ENCODE measurements at regions not wholly inside any gene's neighbourhood (a gene's known extent, or its start where the extent isn't known, plus 50 kb on each side); places are given as distances from the start of the nearest gene placed in this dataset.

DNA sequence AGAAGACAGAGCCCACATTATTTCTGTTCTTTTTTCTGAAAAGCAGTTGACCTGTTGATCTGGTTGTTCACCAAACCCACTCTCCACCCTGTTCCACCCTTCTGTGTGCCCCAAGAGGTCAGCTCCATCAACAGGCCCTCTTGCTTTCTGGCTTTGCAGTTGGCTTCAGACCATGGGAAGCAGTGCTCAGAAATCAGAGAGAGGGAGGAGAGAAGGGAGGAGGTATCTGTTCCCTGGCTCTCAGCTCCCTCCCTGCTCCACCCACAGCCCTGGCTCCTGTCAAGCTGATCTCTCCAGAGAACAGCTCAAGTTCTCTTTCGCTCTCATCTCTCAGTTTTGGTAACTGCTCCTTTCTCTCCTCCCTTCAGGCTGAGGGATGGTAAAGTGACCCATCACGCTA, 144.2 kb upstream of the RAI14 start:
- H3F3A ChIP-seq (ENCODE audit: insufficient read depth, low read length, poor library complexity, severe bottlenecking), result no peaks in the 10 kb centered on the region
- no peaks in the 10 kb centered on the region for H3K9me2 ChIP-seq (ENCODE audit: insufficient read depth, low read length)
- no peaks in the 10 kb centered on the region for H4K20me1 ChIP-seq (ENCODE audit: insufficient read depth)
- TF ChIP-seq RAD21 (conservative IDR thresholded peaks at IDR 0.05) (no peak), MXI1 (conservative IDR thresholded peaks at IDR 0.05; ENCODE audit: poor library complexity, severe bottlenecking) (no peak), EP300 (conservative IDR thresholded peaks at IDR 0.05; ENCODE audit: poor library complexity, severe bottlenecking) (no peak), POLR2AphosphoS5 (IDR thresholded peaks at IDR 0.05) (no peak), EZH2 (IDR thresholded peaks at IDR 0.05; ENCODE audit: borderline replicate concordance, insufficient read depth, low read length, poor library complexity, severe bottlenecking) (no peak), TAF1 (IDR thresholded peaks at IDR 0.05; ENCODE audit: low read depth) (no peak), SMC3 (conservative IDR thresholded peaks at IDR 0.05; ENCODE audit: poor library complexity) (no peak), REST (IDR thresholded peaks at IDR 0.05; ENCODE audit: borderline replicate concordance) (no peak)
- TF ChIP-seq, protein P1, sequence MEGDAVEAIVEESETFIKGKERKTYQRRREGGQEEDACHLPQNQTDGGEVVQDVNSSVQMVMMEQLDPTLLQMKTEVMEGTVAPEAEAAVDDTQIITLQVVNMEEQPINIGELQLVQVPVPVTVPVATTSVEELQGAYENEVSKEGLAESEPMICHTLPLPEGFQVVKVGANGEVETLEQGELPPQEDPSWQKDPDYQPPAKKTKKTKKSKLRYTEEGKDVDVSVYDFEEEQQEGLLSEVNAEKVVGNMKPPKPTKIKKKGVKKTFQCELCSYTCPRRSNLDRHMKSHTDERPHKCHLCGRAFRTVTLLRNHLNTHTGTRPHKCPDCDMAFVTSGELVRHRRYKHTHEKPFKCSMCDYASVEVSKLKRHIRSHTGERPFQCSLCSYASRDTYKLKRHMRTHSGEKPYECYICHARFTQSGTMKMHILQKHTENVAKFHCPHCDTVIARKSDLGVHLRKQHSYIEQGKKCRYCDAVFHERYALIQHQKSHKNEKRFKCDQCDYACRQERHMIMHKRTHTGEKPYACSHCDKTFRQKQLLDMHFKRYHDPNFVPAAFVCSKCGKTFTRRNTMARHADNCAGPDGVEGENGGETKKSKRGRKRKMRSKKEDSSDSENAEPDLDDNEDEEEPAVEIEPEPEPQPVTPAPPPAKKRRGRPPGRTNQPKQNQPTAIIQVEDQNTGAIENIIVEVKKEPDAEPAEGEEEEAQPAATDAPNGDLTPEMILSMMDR (IDR thresholded peaks at IDR 0.05; ENCODE audit: poor library complexity, severe bottlenecking), result no peak
- H3K9me3 ChIP-seq (ENCODE audit: low read length), result no peaks in the 10 kb centered on the region
- H3K4me3 ChIP-seq (ENCODE audit: low read length), result no peak overlapping the region
- no peaks in the 10 kb centered on the region for H3K79me2 ChIP-seq (replicated peaks; ENCODE audit: insufficient read depth, low read length)
- no peaks in the 10 kb centered on the region for H3K27me3 ChIP-seq (ENCODE audit: insufficient read depth, low read depth, low read length)
- H3K27ac ChIP-seq (ENCODE audit: low read length), result no peak overlapping the region
- no peaks in the 10 kb centered on the region for H3K36me3 ChIP-seq (ENCODE audit: insufficient read depth, low read length)
- H2AFZ ChIP-seq (ENCODE audit: low read depth, low read length), result no peak overlapping the region
- no peak overlapping the region for H3K9ac ChIP-seq (ENCODE audit: low read length)
- H3K4me2 ChIP-seq (ENCODE audit: low read length), result no peak overlapping the region

DNA sequence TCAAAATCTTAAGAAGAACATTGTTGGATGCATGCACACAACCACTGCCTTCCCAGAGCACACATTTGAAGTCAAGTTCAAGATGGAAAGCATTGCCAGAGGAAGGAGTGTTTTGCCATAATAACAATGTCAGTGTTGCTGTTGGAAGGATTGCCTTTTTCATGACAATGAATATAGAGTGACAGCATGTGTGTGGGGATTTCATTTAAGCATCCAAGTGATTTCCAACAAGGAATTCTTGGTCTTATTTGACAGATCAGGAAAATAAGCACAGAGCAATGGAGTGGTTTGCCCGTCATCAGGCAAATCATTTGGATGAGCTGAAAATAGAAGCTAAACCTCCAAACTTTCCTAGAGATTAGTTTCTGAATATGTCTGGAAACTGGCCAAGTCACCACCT, 140.0 kb upstream of the RAI14 start:
- Histone ChIP-seq H3K27me3 (ENCODE audit: insufficient read depth, low read depth, low read length) (no peaks in the 10 kb centered on the region), H3K27ac (ENCODE audit: low read length) (no peak overlapping the region), H3K79me2 (replicated peaks; ENCODE audit: insufficient read depth, low read length) (no peaks in the 10 kb centered on the region), H3K4me3 (ENCODE audit: low read length) (no peak overlapping the region), H3F3A (ENCODE audit: insufficient read depth, low read length, poor library complexity, severe bottlenecking) (no peaks in the 10 kb centered on the region), H3K9me2 (ENCODE audit: insufficient read depth, low read length) (no peaks in the 10 kb centered on the region), H2AFZ (ENCODE audit: low read depth, low read length) (no peak overlapping the region), H3K9me3 (ENCODE audit: low read length) (no peaks in the 10 kb centered on the region), H3K36me3 (ENCODE audit: insufficient read depth, low read length) (no peaks in the 10 kb centered on the region), H3K4me2 (ENCODE audit: low read length) (no peak overlapping the region), H4K20me1 (ENCODE audit: insufficient read depth) (no peaks in the 10 kb centered on the region), H3K9ac (ENCODE audit: low read length) (no peak overlapping the region)
- TF ChIP-seq, protein P1 (IDR thresholded peaks at IDR 0.05; ENCODE audit: poor library complexity, severe bottlenecking), result no peak
- TF ChIP-seq EP300 (conservative IDR thresholded peaks at IDR 0.05; ENCODE audit: poor library complexity, severe bottlenecking) (peak; percentile 61), POLR2AphosphoS5 (IDR thresholded peaks at IDR 0.05) (peak; percentile 57), REST (IDR thresholded peaks at IDR 0.05; ENCODE audit: borderline replicate concordance) (peak; percentile 96)

Data from neural cell (in vitro differentiated cells).